ENCODE measurements at regions not wholly inside any gene's neighbourhood (a gene's known extent, or its start where the extent isn't known, plus 50 kb on each side); places are given as distances from the start of the nearest gene placed in this dataset.

DNA sequence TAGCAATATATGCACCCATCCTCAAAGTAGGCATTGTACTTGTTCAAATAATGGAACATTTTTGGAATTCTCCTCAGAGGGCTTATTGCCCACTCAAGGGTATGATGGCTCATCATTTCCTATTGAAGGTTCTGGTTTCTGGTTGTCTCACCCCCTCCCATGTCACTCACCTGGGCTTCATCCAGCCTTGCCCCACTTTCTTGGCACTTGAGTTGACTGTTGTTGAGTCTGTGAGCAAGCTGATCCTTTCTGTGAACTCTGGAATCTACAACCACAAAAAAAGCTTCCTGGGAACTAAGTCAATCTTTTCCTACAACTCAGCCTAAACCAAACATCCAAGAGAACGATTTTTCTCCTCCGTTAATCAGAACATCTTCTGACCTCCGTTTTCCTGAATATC lies 73.9 kb upstream of the ANKH start (continued):
- no peak for TF ChIP-seq IRF3 (IDR thresholded peaks at IDR 0.05; ENCODE audit: low read depth, low read length)
- TF ChIP-seq RCOR1 (IDR thresholded peaks at IDR 0.05; ENCODE audit: low read length) = no peak
- no peak for TF ChIP-seq MAX (IDR thresholded peaks at IDR 0.05; ENCODE audit: low read depth)

DNA sequence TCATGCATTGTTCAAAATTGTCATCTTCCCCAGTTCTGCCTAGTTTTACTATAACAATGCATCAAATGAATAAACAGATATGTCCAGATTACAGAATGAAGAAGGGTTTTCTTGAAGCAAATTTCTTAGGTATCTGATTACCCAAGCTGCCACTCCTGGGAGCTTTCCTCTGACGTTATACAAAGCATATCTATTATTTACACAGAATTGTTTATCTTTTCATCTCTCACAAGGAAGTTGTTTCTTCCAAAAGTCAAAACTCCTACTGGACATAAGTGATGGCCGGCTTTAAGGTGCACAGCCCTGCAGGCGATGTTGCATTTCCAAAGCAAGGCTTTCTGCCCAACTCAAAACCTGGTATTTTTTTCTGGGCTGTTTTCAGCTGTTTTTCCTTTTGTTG lies 73.4 kb upstream of the ANKH start:
- no peak for TF ChIP-seq SMC3 (IDR thresholded peaks at IDR 0.05; ENCODE audit: low read depth, low read length)
- no peak for TF ChIP-seq TEAD4 (IDR thresholded peaks at IDR 0.05; ENCODE audit: borderline replicate concordance, insufficient read depth)
- no peak for TF ChIP-seq JUND (IDR thresholded peaks at IDR 0.05)
- no peak for TF ChIP-seq TAF1 (IDR thresholded peaks at IDR 0.05; ENCODE audit: borderline replicate concordance, low read depth, low read length)
- H3K36me3 ChIP-seq (replicated peaks in 1 of 2; ENCODE audit: control insufficient read depth in 1 of 2, insufficient read depth in 2 of 2, low read length in 1 of 2) = no peaks in the 10 kb centered on the region
- no peaks in the 10 kb centered on the region for H3K9me3 ChIP-seq
- H3K4me2 ChIP-seq = no peak overlapping the region
- no peak overlapping the region for H2AFZ ChIP-seq (ENCODE audit: low read depth)
- H3K4me1 ChIP-seq (ENCODE audit: control insufficient read depth in 1 of 2, insufficient read depth in 2 of 2, low read depth in 1 of 2, low read length in 1 of 2) = no peaks in the 10 kb centered on the region; a peak in 1 of 4 replicates
- no peaks in the 10 kb centered on the region for H4K20me1 ChIP-seq (ENCODE audit: insufficient read depth)
- H3K9ac ChIP-seq = no peak overlapping the region
- no peaks in the 10 kb centered on the region for H3K9me2 ChIP-seq
- WGBS (ENCODE audit: low lambda C conversion rate) = 63% methylated on average over 3 of the region's 3 CpGs
- no peak overlapping the region for H3K4me3 ChIP-seq (ENCODE audit: low read depth in 2 of 2, low read length in 1 of 2)
- POLR2A ChIA-PET = no interaction called here
- no peaks in the 10 kb centered on the region for H3K27me3 ChIP-seq (ENCODE audit: insufficient read depth)
- DNase-seq = no peak
- H3K27ac ChIP-seq (ENCODE audit: low read depth in 2 of 2, low read length in 1 of 2) = no peak overlapping the region
- no peaks in the 10 kb centered on the region for H3K79me2 ChIP-seq (ENCODE audit: insufficient read depth)
- H3F3A ChIP-seq (replicated peaks; ENCODE audit: insufficient read depth) = peaks cover 3% of the 10 kb centered on the region
- CTCF ChIA-PET = interaction anchor here (1.1 kb wide), 1 partner anchor 218 kb away, joined by 3 read pairs; no protein-coding TSS in a partner anchor

GRCh38 chr5:14944350-14944739 lies 72.8 kb upstream of the ANKH start:
- CTCF ChIA-PET = interaction anchor here (1.1 to 1.3 kb wide), 3 partner anchors 12 to 218 kb away, joined by 3 read pairs; no protein-coding TSS in a partner anchor
- no peaks in the 10 kb centered on the region; a peak in 1 of 4 replicates for H3K4me1 ChIP-seq (ENCODE audit: control insufficient read depth in 1 of 2, insufficient read depth in 2 of 2, low read depth in 1 of 2, low read length in 1 of 2)
- TF ChIP-seq EZH2phosphoT487 (IDR thresholded peaks at IDR 0.05; ENCODE audit: borderline replicate concordance, low read depth) = no peak
- TF ChIP-seq, protein P1, sequence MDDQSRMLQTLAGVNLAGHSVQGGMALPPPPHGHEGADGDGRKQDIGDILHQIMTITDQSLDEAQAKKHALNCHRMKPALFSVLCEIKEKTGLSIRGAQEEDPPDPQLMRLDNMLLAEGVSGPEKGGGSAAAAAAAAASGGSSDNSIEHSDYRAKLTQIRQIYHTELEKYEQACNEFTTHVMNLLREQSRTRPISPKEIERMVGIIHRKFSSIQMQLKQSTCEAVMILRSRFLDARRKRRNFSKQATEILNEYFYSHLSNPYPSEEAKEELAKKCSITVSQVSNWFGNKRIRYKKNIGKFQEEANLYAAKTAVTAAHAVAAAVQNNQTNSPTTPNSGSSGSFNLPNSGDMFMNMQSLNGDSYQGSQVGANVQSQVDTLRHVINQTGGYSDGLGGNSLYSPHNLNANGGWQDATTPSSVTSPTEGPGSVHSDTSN (IDR thresholded peaks at IDR 0.05) = no peak
- no peak for TF ChIP-seq SIN3A (IDR thresholded peaks at IDR 0.05; ENCODE audit: borderline replicate concordance, low read depth, low read length)
- TF ChIP-seq TEAD4 (IDR thresholded peaks at IDR 0.05; ENCODE audit: borderline replicate concordance, insufficient read depth) = no peak
- no peak for TF ChIP-seq RXRA (IDR thresholded peaks at IDR 0.05; ENCODE audit: borderline replicate concordance, low read depth)
- TF ChIP-seq GABPA (IDR thresholded peaks at IDR 0.05; ENCODE audit: low read depth) = no peak
- no peak for TF ChIP-seq JUND (IDR thresholded peaks at IDR 0.05)
- no peak for TF ChIP-seq MAX (IDR thresholded peaks at IDR 0.05; ENCODE audit: low read depth)
- no peak for DNase-seq
- H3K4me2 ChIP-seq = no peak overlapping the region
- 76% methylated on average over 4 of the region's 4 CpGs for WGBS (ENCODE audit: low lambda C conversion rate)
- no peaks in the 10 kb centered on the region for H3K79me2 ChIP-seq (ENCODE audit: insufficient read depth)
- H3K9me3 ChIP-seq = no peaks in the 10 kb centered on the region
- no peak overlapping the region for H3K4me3 ChIP-seq (ENCODE audit: low read depth in 2 of 2, low read length in 1 of 2)
- no peaks in the 10 kb centered on the region for H3K27me3 ChIP-seq (ENCODE audit: insufficient read depth)
- peaks cover 3% of the 10 kb centered on the region for H3F3A ChIP-seq (replicated peaks; ENCODE audit: insufficient read depth)
- no peaks in the 10 kb centered on the region for H4K20me1 ChIP-seq (ENCODE audit: insufficient read depth)
- no peak overlapping the region for H2AFZ ChIP-seq (ENCODE audit: low read depth)
- no peaks in the 10 kb centered on the region for H3K36me3 ChIP-seq (replicated peaks in 1 of 2; ENCODE audit: control insufficient read depth in 1 of 2, insufficient read depth in 2 of 2, low read length in 1 of 2)
- no peaks in the 10 kb centered on the region for H3K9me2 ChIP-seq
- no peak overlapping the region for H3K9ac ChIP-seq
- POLR2A ChIA-PET = no interaction called here
- H3K27ac ChIP-seq (ENCODE audit: low read depth in 2 of 2, low read length in 1 of 2) = no peak overlapping the region

All from SK-N-SH (cell line).